ENCODE measurements at regions not wholly inside any gene's neighbourhood (a gene's known extent, or its start where the extent isn't known, plus 50 kb on each side); places are given as distances from the start of the nearest gene placed in this dataset.

DNA sequence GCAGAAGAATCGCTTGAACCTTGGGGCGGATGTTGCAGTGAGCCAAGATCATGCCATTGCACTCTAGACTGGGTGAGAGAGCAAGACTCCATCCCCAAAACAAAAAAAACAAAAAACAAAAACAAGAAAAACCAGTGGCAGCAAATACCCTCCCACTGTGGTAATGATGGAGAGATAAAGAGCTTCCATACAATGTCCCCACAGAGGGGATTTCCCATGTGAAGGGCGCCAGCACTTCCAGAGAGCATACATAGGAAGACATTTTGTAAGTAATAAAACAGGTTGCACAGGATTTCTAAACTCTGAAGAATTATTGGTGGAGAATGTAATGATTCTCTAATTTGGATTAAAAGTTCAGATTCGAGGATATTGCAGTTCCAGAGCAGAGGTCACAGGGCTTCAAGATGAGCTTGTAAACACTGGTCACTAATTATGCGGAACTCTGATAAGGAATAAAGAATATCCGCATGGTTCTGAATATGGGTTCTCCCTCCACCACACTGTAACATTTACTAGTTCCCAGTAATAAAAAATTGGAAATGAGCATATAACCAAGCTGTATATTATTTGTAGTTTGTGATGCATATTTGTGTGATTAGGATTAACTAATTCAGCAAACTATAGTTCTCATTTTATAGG, 290.1 kb upstream of the SLC10A2 start (continued):
- TF ChIP-seq ZNF112 (tag by site-specific recombination; IDR thresholded peaks at IDR 0.05) (no peak), ZNF169 (tag by site-specific recombination; IDR thresholded peaks at IDR 0.05) (no peak), ZNF837 (tag by site-specific recombination; IDR thresholded peaks at IDR 0.05) (no peak), WT1 (tag by site-specific recombination; IDR thresholded peaks at IDR 0.05) (no peak), ZNF335 (tag by site-specific recombination; conservative IDR thresholded peaks at IDR 0.05) (no peak), ZNF549 (tag by site-specific recombination; IDR thresholded peaks at IDR 0.05) (no peak)
- TF ChIP-seq, protein P1, sequence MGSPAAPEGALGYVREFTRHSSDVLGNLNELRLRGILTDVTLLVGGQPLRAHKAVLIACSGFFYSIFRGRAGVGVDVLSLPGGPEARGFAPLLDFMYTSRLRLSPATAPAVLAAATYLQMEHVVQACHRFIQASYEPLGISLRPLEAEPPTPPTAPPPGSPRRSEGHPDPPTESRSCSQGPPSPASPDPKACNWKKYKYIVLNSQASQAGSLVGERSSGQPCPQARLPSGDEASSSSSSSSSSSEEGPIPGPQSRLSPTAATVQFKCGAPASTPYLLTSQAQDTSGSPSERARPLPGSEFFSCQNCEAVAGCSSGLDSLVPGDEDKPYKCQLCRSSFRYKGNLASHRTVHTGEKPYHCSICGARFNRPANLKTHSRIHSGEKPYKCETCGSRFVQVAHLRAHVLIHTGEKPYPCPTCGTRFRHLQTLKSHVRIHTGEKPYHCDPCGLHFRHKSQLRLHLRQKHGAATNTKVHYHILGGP (tag by site-specific recombination; IDR thresholded peaks at IDR 0.05) = no peak
- TF ChIP-seq, protein P2, sequence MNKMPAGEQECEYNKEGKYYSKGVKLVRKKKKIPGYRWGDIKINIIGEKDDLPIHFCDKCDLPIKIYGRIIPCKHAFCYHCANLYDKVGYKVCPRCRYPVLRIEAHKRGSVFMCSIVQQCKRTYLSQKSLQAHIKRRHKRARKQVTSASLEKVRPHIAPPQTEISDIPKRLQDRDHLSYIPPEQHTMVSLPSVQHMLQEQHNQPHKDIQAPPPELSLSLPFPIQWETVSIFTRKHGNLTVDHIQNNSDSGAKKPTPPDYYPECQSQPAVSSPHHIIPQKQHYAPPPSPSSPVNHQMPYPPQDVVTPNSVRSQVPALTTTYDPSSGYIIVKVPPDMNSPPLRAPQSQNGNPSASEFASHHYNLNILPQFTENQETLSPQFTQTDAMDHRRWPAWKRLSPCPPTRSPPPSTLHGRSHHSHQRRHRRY (tag by site-specific recombination; IDR thresholded peaks at IDR 0.05) = no peak

DNA sequence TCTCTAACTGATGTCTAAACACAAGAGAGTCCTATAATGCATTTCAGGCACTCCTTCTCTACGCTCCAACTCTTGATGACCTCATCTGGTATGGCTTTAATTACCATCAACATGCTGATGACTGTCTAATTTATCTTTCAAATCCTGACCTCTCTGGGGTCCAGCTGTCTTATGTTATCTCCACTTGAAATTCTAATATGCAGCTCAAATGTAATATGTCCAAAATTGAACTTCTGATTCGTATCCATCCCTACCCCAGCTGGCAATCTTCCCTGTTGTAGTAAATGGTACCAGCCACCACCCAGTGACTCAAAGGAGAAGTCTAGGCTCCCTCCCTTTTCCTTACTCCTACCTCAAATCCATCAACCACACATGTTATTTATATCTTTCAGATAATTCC, 288.0 kb upstream of the SLC10A2 start:
- H3K9me3 ChIP-seq (ENCODE audit: control insufficient read depth, insufficient read depth, low read depth, low read length) = no peaks in the 10 kb centered on the region
- ChIA-PET CTCF (no interaction called here), POLR2A (no interaction called here)
- no peaks in the 10 kb centered on the region for H3K4me1 ChIP-seq (ENCODE audit: control insufficient read depth, insufficient read depth, low read length)
- no peak overlapping the region for H3K27ac ChIP-seq (ENCODE audit: extremely low read depth, low read depth, low read length)
- no peaks in the 10 kb centered on the region for H3K36me3 ChIP-seq (ENCODE audit: control insufficient read depth in 2 of 2, insufficient read depth in 1 of 2, low read length in 2 of 2)
- H3K4me3 ChIP-seq (ENCODE audit: low read depth, low read length) = no peak overlapping the region
- no peak for TF ChIP-seq ZNF473 (tag by site-specific recombination; IDR thresholded peaks at IDR 0.05)
- TF ChIP-seq ZNF341 (tag by site-specific recombination; IDR thresholded peaks at IDR 0.05; ENCODE audit: low read depth) = no peak
- no peak for TF ChIP-seq ZNF174 (tag by site-specific recombination; IDR thresholded peaks at IDR 0.05)
- TF ChIP-seq, protein P1 (tag by site-specific recombination; IDR thresholded peaks at IDR 0.05) = no peak
- TF ChIP-seq, protein P3, sequence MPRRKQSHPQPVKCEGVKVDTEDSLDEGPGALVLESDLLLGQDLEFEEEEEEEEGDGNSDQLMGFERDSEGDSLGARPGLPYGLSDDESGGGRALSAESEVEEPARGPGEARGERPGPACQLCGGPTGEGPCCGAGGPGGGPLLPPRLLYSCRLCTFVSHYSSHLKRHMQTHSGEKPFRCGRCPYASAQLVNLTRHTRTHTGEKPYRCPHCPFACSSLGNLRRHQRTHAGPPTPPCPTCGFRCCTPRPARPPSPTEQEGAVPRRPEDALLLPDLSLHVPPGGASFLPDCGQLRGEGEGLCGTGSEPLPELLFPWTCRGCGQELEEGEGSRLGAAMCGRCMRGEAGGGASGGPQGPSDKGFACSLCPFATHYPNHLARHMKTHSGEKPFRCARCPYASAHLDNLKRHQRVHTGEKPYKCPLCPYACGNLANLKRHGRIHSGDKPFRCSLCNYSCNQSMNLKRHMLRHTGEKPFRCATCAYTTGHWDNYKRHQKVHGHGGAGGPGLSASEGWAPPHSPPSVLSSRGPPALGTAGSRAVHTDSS (tag by site-specific recombination; IDR thresholded peaks at IDR 0.05) = no peak
- no peak for TF ChIP-seq ZNF138 (tag by site-specific recombination; IDR thresholded peaks at IDR 0.05; ENCODE audit: borderline replicate concordance)

DNA sequence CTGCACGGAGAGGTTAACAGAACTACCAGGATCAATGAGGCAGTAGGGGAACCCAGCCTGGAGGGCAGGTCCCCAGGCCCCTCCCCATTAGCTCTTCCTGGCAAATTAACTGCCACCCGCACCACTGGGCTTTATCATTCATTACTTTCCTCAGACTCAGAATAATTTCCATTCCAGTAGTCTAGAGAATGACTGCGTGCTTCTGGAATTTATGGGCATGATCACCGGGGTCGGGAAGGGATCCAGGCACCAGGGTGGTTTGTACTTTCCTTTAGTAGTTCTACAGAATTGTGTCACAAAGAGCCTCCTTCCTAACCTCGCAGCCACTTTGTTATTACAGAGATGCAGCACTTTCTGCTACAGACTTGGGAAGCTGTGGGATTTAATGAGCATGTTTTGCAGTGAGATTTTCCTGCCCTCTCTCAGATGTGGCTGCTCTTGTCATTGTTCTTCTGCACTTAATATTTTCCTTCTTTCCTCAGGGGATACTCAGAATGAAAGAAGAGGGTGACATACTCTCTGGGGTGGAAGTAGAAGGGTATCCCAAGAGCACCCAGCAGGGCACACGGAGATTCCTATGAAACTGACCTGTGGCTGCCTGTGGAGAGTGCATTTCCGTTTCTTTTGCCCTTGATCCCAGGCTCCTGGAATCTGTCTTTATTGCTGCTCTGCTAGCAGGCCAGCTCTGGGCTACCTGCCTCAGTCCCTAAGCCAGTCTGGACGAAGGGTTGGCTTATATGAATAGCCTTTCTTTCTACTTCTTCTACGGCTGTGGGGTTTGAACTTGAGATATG, 285.0 kb upstream of the SLC10A2 start:
- Histone ChIP-seq H3K4me3 (ENCODE audit: low read depth, low read length) (no peak overlapping the region), H3K4me1 (ENCODE audit: control insufficient read depth, insufficient read depth, low read length) (no peaks in the 10 kb centered on the region), H3K36me3 (ENCODE audit: control insufficient read depth in 2 of 2, insufficient read depth in 1 of 2, low read length in 2 of 2) (no peaks in the 10 kb centered on the region), H3K9me3 (ENCODE audit: control insufficient read depth, insufficient read depth, low read depth, low read length) (no peaks in the 10 kb centered on the region), H3K27ac (ENCODE audit: extremely low read depth, low read depth, low read length) (no peak overlapping the region)
- CTCF ChIA-PET = no interaction called here
- POLR2A ChIA-PET = interaction anchor here (1.3 kb wide), 1 partner anchor 20 kb away, joined by 3 read pairs; no protein-coding TSS in a partner anchor
- no peak for TF ChIP-seq KLF16 (tag by site-specific recombination; IDR thresholded peaks at IDR 0.05)
- TF ChIP-seq ZNF10 (tag by site-specific recombination; IDR thresholded peaks at IDR 0.05) = no peak
- TF ChIP-seq ZBTB48 (tag by site-specific recombination; IDR thresholded peaks at IDR 0.05) = no peak
- no peak for TF ChIP-seq ZNF132 (tag by site-specific recombination; IDR thresholded peaks at IDR 0.05; ENCODE audit: borderline replicate concordance)
- no peak for TF ChIP-seq ZNF416 (tag by site-specific recombination; IDR thresholded peaks at IDR 0.05)
- no peak for TF ChIP-seq SP3 (tag by site-specific recombination; IDR thresholded peaks at IDR 0.05)
- TF ChIP-seq, protein P4, sequence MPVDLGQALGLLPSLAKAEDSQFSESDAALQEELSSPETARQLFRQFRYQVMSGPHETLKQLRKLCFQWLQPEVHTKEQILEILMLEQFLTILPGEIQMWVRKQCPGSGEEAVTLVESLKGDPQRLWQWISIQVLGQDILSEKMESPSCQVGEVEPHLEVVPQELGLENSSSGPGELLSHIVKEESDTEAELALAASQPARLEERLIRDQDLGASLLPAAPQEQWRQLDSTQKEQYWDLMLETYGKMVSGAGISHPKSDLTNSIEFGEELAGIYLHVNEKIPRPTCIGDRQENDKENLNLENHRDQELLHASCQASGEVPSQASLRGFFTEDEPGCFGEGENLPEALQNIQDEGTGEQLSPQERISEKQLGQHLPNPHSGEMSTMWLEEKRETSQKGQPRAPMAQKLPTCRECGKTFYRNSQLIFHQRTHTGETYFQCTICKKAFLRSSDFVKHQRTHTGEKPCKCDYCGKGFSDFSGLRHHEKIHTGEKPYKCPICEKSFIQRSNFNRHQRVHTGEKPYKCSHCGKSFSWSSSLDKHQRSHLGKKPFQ (tag by site-specific recombination; IDR thresholded peaks at IDR 0.05) = no peak
- TF ChIP-seq, protein P5, sequence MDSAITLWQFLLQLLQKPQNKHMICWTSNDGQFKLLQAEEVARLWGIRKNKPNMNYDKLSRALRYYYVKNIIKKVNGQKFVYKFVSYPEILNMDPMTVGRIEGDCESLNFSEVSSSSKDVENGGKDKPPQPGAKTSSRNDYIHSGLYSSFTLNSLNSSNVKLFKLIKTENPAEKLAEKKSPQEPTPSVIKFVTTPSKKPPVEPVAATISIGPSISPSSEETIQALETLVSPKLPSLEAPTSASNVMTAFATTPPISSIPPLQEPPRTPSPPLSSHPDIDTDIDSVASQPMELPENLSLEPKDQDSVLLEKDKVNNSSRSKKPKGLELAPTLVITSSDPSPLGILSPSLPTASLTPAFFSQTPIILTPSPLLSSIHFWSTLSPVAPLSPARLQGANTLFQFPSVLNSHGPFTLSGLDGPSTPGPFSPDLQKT (IDR thresholded peaks at IDR 0.05; ENCODE audit: borderline replicate concordance, low read depth, low read length) = no peak
- no peak for TF ChIP-seq ZNF223 (tag by site-specific recombination; IDR thresholded peaks at IDR 0.05)
